GM12873 (cell line): ENCODE measurements at regions not wholly inside any gene's neighbourhood (a gene's known extent, or its start where the extent isn't known, plus 50 kb on each side); places are given as distances from the start of the nearest gene placed in this dataset.

Experiments used
- TF ChIP-seq, protein P1 (sequence below): IDR thresholded peaks from 2 replicates; pipeline ENCODE4 v1.5.1; 2012; ENCODE audit warnings: low read depth, mild to moderate bottlenecking, moderate library complexity, low read length, control low read depth; ENCODE audit not compliant: insufficient read depth; ENCODE audit errors: missing control alignments

DNA sequence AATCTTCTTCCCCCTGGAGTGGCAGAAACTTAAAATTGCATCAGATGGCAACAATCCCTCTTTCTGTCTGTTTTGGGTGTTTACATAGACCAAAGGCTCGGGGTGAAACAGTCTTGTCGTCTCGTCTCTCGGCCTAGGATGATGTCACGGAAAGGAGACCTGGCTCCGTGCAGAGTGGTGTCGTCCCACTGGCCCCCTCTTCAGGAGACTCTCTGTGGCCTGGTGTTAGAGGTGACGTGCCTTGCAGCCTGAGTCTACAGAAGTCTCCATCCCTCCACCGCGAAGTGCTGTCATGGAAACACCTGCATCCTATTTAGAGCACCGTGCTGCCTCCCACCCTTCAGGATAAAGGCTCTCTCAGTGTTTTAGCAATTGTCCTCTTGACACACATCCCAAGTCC lies 409.7 kb downstream of the IRX1 start:
- TF ChIP-seq, protein P1, sequence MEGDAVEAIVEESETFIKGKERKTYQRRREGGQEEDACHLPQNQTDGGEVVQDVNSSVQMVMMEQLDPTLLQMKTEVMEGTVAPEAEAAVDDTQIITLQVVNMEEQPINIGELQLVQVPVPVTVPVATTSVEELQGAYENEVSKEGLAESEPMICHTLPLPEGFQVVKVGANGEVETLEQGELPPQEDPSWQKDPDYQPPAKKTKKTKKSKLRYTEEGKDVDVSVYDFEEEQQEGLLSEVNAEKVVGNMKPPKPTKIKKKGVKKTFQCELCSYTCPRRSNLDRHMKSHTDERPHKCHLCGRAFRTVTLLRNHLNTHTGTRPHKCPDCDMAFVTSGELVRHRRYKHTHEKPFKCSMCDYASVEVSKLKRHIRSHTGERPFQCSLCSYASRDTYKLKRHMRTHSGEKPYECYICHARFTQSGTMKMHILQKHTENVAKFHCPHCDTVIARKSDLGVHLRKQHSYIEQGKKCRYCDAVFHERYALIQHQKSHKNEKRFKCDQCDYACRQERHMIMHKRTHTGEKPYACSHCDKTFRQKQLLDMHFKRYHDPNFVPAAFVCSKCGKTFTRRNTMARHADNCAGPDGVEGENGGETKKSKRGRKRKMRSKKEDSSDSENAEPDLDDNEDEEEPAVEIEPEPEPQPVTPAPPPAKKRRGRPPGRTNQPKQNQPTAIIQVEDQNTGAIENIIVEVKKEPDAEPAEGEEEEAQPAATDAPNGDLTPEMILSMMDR, result no peak

DNA sequence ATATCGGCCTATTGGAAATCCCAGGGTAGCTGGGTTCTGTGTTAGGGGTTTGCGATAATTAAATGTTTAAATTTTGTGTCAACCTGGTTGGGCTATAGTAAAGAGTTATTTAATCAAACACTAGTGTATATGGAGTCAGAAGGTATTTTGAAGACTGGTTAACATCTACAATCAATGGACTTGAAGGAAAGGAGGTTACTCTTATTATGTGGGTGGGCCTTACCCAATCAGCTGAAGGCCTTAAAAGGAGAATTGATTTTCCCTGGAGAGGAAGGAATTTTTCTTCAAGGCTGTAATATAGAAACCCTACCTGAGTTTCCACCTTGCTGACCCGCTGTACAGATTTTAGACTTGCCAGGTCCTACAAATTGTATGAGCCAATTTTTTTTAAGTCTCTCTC lies 411.4 kb downstream of the IRX1 start:
- TF ChIP-seq, protein P1, result no peak

DNA sequence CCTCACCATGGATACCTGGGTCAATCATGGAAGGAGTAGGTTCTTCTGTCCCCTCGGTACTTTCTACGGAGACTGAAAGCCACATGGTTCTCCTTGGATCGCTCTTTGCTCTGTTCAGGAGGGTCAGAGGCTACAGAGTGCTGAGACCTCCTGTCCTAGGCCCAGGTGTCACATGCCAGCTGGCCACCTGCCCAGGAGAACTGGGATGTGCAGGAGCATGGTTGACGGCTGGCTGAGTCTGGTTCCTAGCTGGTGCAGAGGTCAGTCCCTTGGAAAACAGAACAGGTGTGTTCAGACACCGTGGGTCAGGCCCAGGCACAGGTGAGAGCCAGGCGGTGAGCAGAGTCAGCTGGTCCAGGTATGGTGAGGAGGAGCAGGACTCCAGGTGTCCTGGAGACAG lies 416.3 kb downstream of the IRX1 start:
- TF ChIP-seq, protein P1, result no peak

DNA sequence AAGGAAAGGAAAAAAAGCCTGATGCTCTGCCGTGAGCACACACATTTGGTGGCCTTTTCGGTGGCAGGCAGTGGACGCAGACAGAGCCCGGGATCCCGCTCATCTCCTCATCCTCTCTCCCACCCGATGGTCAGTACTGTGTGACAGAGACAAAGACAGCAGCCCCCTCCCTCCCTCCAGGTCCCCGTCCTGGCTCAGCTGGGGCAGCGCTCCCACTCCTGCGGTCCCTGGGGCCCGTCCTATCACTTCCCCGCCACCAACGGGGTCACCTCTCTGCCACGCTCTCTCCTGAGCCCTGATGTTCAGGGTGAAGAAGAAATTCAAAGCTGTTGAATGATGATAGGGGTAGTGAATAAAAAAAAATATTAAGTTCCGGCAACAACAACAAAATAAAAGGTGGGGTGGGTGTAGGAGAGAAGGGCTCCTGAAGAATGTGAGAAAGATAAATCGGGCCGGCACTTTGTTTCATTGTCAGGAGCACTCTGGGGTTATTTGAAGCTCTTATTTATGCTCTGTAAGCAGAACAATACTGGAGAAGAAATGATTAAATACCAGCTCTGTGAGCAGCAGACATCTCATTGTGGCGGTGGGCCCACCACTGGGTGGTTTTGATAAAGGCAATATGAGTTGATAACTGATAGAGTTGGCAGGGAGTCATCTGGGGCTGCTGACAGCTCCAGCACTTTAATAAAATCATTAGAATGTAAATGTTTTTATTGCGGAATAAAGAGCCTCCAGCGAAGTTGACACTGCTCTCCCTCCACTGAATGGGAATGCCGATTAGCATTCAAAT lies 417.7 kb downstream of the IRX1 start:
- TF ChIP-seq, protein P1, result no peak

DNA sequence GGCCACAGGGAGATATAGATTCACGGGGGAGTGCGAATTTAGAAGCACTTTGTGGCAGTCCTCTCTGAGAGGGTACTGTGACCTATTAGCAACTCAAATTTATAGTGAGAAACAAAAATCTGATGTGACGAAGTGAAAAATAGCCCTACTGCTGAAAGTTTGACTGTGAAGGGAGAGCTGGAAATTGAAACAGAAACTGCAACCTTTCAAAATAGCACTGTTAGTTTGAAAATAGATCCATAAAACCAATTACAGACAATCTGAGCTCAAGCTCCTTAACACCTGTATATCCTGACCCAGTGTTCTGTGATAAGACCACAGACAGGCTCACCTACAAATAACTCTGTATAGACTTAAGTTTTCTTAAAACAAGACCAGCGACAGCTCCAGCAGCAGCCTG lies 420.1 kb downstream of the IRX1 start:
- TF ChIP-seq, protein P1, result no peak

DNA sequence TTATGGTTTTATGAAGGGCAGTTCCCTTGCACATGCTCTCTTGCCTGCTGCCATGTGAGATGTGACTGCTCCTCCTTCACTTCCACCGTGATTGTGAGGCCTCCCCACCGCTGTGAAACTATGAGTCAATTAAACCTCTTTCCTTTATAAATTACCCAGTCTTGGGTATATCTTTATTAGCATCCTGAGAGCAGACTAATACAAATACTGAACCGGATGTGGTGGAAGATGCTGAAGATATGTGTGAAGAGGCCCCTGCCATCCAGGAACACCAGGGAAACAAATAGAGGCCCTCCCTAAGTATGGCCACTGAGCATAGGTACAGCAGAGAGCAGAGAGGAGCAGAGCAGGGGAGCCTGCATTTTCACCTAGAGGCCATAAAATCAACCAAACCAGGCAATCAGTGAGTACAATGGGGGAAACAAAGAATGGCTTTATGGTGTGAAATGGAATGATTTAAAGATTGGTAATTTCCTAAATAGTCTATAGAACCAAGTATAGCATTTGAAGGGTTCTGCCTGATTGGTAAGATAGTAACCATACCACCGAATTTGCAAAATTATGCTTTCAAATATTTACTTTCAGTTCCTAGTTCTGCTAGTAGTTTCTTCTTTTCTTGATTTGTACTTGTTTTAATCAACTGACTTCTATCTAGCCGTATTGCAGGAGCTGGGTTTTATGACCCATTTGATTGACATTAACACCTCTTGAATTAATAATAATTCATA lies 421.6 kb downstream of the IRX1 start:
- TF ChIP-seq, protein P1, result no peak

DNA sequence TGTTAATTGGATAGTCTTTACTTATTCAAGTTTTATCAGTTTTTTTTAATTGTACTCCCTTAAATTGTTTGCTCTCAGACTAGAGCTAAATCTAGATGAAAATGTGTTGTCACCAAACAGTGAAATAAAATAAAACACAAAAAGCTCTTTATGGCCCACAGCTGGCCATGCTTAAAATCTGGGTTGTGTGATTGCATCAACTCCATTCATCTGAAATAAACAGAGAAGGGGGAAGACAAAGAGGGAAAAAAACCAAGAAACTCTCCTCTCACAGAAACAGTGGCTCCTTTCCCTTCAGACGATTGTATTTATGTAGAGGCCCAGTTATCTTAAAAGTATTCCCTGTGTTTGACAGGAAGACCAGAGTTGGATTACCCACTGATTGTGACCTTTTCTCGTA lies 422.4 kb downstream of the IRX1 start:
- TF ChIP-seq, protein P1, result no peak
